ENCODE measurements at regions not wholly inside any gene's neighbourhood (a gene's known extent, or its start where the extent isn't known, plus 50 kb on each side); places are given as distances from the start of the nearest gene placed in this dataset.

DNA sequence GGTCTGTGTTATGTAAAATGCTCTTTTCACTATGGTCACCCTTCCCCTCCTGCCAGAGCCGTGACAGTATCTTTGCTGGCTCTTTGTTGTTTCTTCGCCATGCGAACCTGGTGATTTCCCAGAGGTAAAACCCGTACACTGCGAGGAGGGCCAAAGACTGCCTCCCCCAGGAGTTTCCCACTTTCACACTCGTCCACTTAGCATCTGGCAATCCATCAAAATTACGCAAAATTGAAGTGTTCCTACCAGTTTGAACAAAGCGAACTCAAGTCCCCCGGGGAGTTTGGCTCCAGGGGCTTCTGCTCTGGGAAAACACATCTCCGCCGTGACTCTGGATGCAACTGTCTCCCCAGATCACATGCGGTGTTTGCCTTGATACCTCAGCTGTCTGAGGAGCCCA, 239.9 kb downstream of the FAM43A start:
- no peak for TF ChIP-seq POLR2A (IDR thresholded peaks at IDR 0.05; ENCODE audit: low read depth, low read length)
- no peak for TF ChIP-seq TAF1 (IDR thresholded peaks at IDR 0.05; ENCODE audit: low read depth, low read length)
- TF ChIP-seq POLR2AphosphoS5 (IDR thresholded peaks at IDR 0.05; ENCODE audit: low read depth, low read length), result no peak

Measured in GM12891 (cell line).